OCI-LY1 (cell line): ENCODE measurements at regions not wholly inside any gene's neighbourhood (a gene's known extent, or its start where the extent isn't known, plus 50 kb on each side); places are given as distances from the start of the nearest gene placed in this dataset.

ENCODE experiments used
- EZH2 ChIP-seq: fragments of 200-600 bp; sonication (generic), shearing (Covaris generic); IDR thresholded peaks from 2 replicates; pipeline ENCODE4 v1.8.0; 2017; ENCODE audit warnings: borderline replicate concordance, mixed run types, mild to moderate bottlenecking, antibody characterized with exemption, low read length, moderate library complexity, mixed read lengths
- TF ChIP-seq, protein P1 (sequence below): fragments of 200-600 bp; sonication (generic), shearing (Covaris generic); IDR thresholded peaks from 2 replicates; pipeline ENCODE4 v1.5.1; 2017; ENCODE audit warnings: mild to moderate bottlenecking, antibody characterized with exemption, low read length, moderate library complexity, mixed read lengths

- TF ChIP-seq, protein P1, sequence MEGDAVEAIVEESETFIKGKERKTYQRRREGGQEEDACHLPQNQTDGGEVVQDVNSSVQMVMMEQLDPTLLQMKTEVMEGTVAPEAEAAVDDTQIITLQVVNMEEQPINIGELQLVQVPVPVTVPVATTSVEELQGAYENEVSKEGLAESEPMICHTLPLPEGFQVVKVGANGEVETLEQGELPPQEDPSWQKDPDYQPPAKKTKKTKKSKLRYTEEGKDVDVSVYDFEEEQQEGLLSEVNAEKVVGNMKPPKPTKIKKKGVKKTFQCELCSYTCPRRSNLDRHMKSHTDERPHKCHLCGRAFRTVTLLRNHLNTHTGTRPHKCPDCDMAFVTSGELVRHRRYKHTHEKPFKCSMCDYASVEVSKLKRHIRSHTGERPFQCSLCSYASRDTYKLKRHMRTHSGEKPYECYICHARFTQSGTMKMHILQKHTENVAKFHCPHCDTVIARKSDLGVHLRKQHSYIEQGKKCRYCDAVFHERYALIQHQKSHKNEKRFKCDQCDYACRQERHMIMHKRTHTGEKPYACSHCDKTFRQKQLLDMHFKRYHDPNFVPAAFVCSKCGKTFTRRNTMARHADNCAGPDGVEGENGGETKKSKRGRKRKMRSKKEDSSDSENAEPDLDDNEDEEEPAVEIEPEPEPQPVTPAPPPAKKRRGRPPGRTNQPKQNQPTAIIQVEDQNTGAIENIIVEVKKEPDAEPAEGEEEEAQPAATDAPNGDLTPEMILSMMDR: no peak
- TF ChIP-seq EZH2: no peak
Observed at GRCh38 chr4:177012918-177013545, 220.3 kb upstream of the VEGFC start.
